H1 (cell line): ENCODE measurements at regions not wholly inside any gene's neighbourhood (a gene's known extent, or its start where the extent isn't known, plus 50 kb on each side); places are given as distances from the start of the nearest gene placed in this dataset.

Source experiments
- CTCF ChIA-PET: fragments of 300-600 bp; sonication (Branson Sonifier 250); formaldehyde crosslinking; loops from one replicate; lab custom pipeline; 2021; ENCODE audit not compliant: partially characterized antibody; lab: Charles Lee
- POLR2A ChIA-PET: fragments of 300-600 bp; sonication (Branson Sonifier 250); formaldehyde crosslinking; loops from one replicate; lab custom pipeline; 2021; ENCODE audit warnings: inconsistent platforms; ENCODE audit not compliant: partially characterized antibody; lab: Charles Lee
- DNase-seq, 2 experiments: peaks; one replicate each; pipeline versions ENCODE4 v3.0.0 to v3.0.0-alpha.2; 2010 to 2022; ENCODE audit warnings: low spot score in 2 of 2, low read depth in 1 of 2, mixed read lengths in 1 of 2
- FAIRE-seq: peaks from 2 replicates; lab custom pipeline; 2011; peaks lifted over from hg19 to GRCh38; lab: Jason Lieb, UNC
- H2AFZ ChIP-seq: 2 replicates; pipeline ENCODE4 v1.8.1; 2012; ENCODE audit warnings: low read length, inconsistent platforms
- H2AK5ac ChIP-seq: 2 replicates; pipeline ENCODE4 v1.6.1; 2013; ENCODE audit warnings: low read depth, low read length
- H2BK120ac ChIP-seq: replicated peaks from 2 replicates; pipeline ENCODE3; 2013; ENCODE audit warnings: low read depth, low read length, inconsistent platforms
- H2BK12ac ChIP-seq: 2 replicates; pipeline ENCODE4 v1.6.1; 2013; ENCODE audit warnings: low read depth, low read length
- H2BK15ac ChIP-seq: 2 replicates; pipeline ENCODE4 v1.6.1; 2013; ENCODE audit warnings: low read length
- H2BK20ac ChIP-seq: 2 replicates; pipeline ENCODE4 v1.6.1; 2013; ENCODE audit warnings: low read length
- H2BK5ac ChIP-seq: 2 replicates; pipeline ENCODE4 v1.6.1; 2013; ENCODE audit warnings: low read depth, low read length
- H3K14ac ChIP-seq: 2 replicates; pipeline ENCODE4 v1.6.1; 2013; ENCODE audit warnings: inconsistent platforms; ENCODE audit not compliant: insufficient read length
- H3K18ac ChIP-seq: 2 replicates; pipeline ENCODE4 v1.6.1; 2013; ENCODE audit warnings: low read length; ENCODE audit errors: extremely low read depth
- H3K23ac ChIP-seq: 2 replicates; pipeline ENCODE4 v1.6.1; 2013; ENCODE audit warnings: inconsistent platforms; ENCODE audit not compliant: insufficient read length
- H3K23me2 ChIP-seq: 2 replicates; pipeline ENCODE4 v1.6.1; 2013; ENCODE audit warnings: low read depth, low read length
- H3K27ac ChIP-seq: 2 replicates; pipeline ENCODE4 v1.6.1; 2011; ENCODE audit warnings: low read depth, low read length, inconsistent platforms
- H3K27me3 ChIP-seq, 4 experiments: replicated peaks in 1 of 4; 1 replicate in 1 of 4; 2 replicates in 3 of 4; pipeline versions ENCODE4 v1.6.1 to v1.8.1; 2011 to 2013; ENCODE audit warnings: low read length in 3 of 4, mild to moderate bottlenecking in 3 of 4, inconsistent platforms in 2 of 4, mixed read lengths in 2 of 4, moderate library complexity in 1 of 4; ENCODE audit not compliant: control insufficient read depth in 3 of 4, insufficient read depth in 3 of 4; ENCODE audit errors: extremely low read depth in 1 of 4
- H3K36me3 ChIP-seq, 4 experiments: 2 replicates each; pipeline versions ENCODE4 v1.6.1 to v1.8.1; 2011 to 2013; ENCODE audit warnings: mild to moderate bottlenecking in 4 of 4, low read length in 3 of 4, moderate library complexity in 2 of 4, control low read depth in 1 of 4, inconsistent platforms in 1 of 4; ENCODE audit not compliant: insufficient read depth in 4 of 4, control insufficient read depth in 2 of 4
- H3K4ac ChIP-seq: replicated peaks from 2 replicates; pipeline ENCODE3; 2013; ENCODE audit warnings: low read length, low read depth, mixed read lengths, inconsistent platforms; ENCODE audit not compliant: insufficient read length
- H3K4me1 ChIP-seq, 4 experiments: replicated peaks in 1 of 4; 1 replicate in 1 of 4; 2 replicates in 3 of 4; pipeline versions ENCODE4 v1.6.1 to v1.8.1; 2011 to 2013; ENCODE audit warnings: low read length in 3 of 4, inconsistent platforms in 2 of 4, mixed read lengths in 1 of 4; ENCODE audit not compliant: insufficient read depth in 4 of 4, control insufficient read depth in 3 of 4
- H3K4me2 ChIP-seq, 2 experiments: 2 replicates each; pipeline versions ENCODE4 v1.6.1 to v1.8.1; 2011 to 2013; ENCODE audit warnings: low read depth in 2 of 2, low read length in 2 of 2, control low read depth in 1 of 2, inconsistent platforms in 1 of 2, mild to moderate bottlenecking in 1 of 2; ENCODE audit not compliant: insufficient read depth in 1 of 2
- H3K4me3 ChIP-seq, 4 experiments: fragments of 200-600, 300-600 bp in 1 of 4; sonication (generic), shearing (Covaris generic), sonication (Bioruptor Twin) in 1 of 4; 2 replicates each; pipeline versions ENCODE4 v1.5.1 to v1.8.1; 2011 to 2016; ENCODE audit warnings: low read length in 4 of 4, low read depth in 3 of 4, control low read depth in 2 of 4, inconsistent platforms in 2 of 4, mild to moderate bottlenecking in 2 of 4, mixed read lengths in 1 of 4, moderate library complexity in 1 of 4; ENCODE audit not compliant: insufficient read depth in 2 of 4; ENCODE audit errors: extremely low read depth in 1 of 4
- H3K56ac ChIP-seq: replicated peaks from 2 replicates; pipeline ENCODE3; 2013; ENCODE audit warnings: low read depth, mild to moderate bottlenecking, mixed read lengths, low read length, inconsistent platforms; ENCODE audit not compliant: insufficient read length
- H3K79me1 ChIP-seq: 2 replicates; pipeline ENCODE4 v1.6.1; 2013; ENCODE audit warnings: low read depth, low read length, control low read depth
- H3K79me2 ChIP-seq, 2 experiments: 2 replicates each; pipeline versions ENCODE4 v1.6.1 to v1.8.1; 2012 to 2013; ENCODE audit warnings: low read length in 2 of 2, mild to moderate bottlenecking in 2 of 2, inconsistent platforms in 1 of 2; ENCODE audit not compliant: insufficient read depth in 2 of 2, control insufficient read depth in 1 of 2
- H3K9ac ChIP-seq, 4 experiments: replicated peaks in 1 of 4; 1 replicate in 1 of 4; 2 replicates in 3 of 4; pipeline versions ENCODE4 v1.6.1 to v1.8.1; 2011 to 2013; ENCODE audit warnings: low read depth in 3 of 4, low read length in 3 of 4, control low read depth in 2 of 4, mild to moderate bottlenecking in 2 of 4, moderate library complexity in 2 of 4, inconsistent platforms in 1 of 4; ENCODE audit errors: extremely low read depth in 1 of 4
- H3K9me3 ChIP-seq, 2 experiments: 2 replicates each; pipeline versions ENCODE4 v1.6.1 to v1.8.1; 2012 to 2013; ENCODE audit warnings: mild to moderate bottlenecking in 2 of 2, moderate library complexity in 2 of 2, control low read depth in 1 of 2, inconsistent platforms in 1 of 2, low read depth in 1 of 2, low read length in 1 of 2, mixed read lengths in 1 of 2; ENCODE audit not compliant: insufficient read depth in 2 of 2
- H4K20me1 ChIP-seq, 2 experiments: replicated peaks in 1 of 2; 2 replicates each; pipeline versions ENCODE3 to v1.8.1; 2011 to 2013; ENCODE audit warnings: inconsistent platforms in 2 of 2, low read length in 2 of 2, mild to moderate bottlenecking in 1 of 2; ENCODE audit not compliant: insufficient read depth in 2 of 2, control insufficient read depth in 1 of 2
- H4K5ac ChIP-seq: 2 replicates; pipeline ENCODE4 v1.6.1; 2013; ENCODE audit warnings: low read length, low read depth, mixed read lengths, inconsistent platforms; ENCODE audit not compliant: insufficient read length
- H4K8ac ChIP-seq: 2 replicates; pipeline ENCODE4 v1.8.0; 2013; ENCODE audit warnings: mild to moderate bottlenecking, moderate library complexity, low read length, inconsistent platforms; ENCODE audit not compliant: insufficient read depth; ENCODE audit errors: extremely low read depth
- H4K91ac ChIP-seq: replicated peaks from 2 replicates; pipeline ENCODE3; 2013; ENCODE audit warnings: low read length, mixed read lengths, inconsistent platforms; ENCODE audit not compliant: insufficient read length
- BRCA1 ChIP-seq: IDR thresholded peaks from 2 replicates; pipeline ENCODE4 v1.6.1; 2012; ENCODE audit warnings: low read depth, low read length, improper control_type of control experiment
- CBX5 ChIP-seq: fragments of 300-800, 300-1000 bp; sonication (generic); IDR thresholded peaks from 2 replicates; pipeline ENCODE4 v1.7.1; 2016; ENCODE audit warnings: antibody characterized with exemption, low read length, low read depth
- CBX8 ChIP-seq: fragments of 300-800, 300-1000 bp; sonication (generic); IDR thresholded peaks from 2 replicates; pipeline ENCODE4 v1.7.1; 2016; ENCODE audit warnings: low read depth, low read length, borderline replicate concordance
- CHD1 ChIP-seq: IDR thresholded peaks from 2 replicates; pipeline ENCODE4 v1.6.1; 2012; ENCODE audit warnings: low read depth, low read length, improper control_type of control experiment
- CREB1 ChIP-seq: IDR thresholded peaks from 2 replicates; pipeline ENCODE4 v1.6.1; 2012; ENCODE audit warnings: inconsistent platforms
- EGR1 ChIP-seq: IDR thresholded peaks from 2 replicates; pipeline ENCODE4 v1.6.1; 2011; ENCODE audit warnings: low read depth, low read length, borderline replicate concordance
- HDAC2 ChIP-seq, 2 experiments: fragments of 300-600 bp in 1 of 2; sonication (generic) in 1 of 2; IDR thresholded peaks; 2 replicates each; pipeline ENCODE4 v1.6.1; 2011 to 2012; ENCODE audit warnings: low read depth in 2 of 2, low read length in 2 of 2, mild to moderate bottlenecking in 2 of 2, moderate library complexity in 2 of 2, borderline replicate concordance in 1 of 2, inconsistent platforms in 1 of 2
- KDM5A ChIP-seq: fragments of 200-600 bp; IDR thresholded peaks from 2 replicates; pipeline ENCODE4 v1.7.1; 2012; ENCODE audit warnings: mild to moderate bottlenecking, low read length, inconsistent platforms, mixed read lengths
- NANOG ChIP-seq: IDR thresholded peaks from 2 replicates; pipeline ENCODE4 v1.6.1; 2011; ENCODE audit warnings: low read length, low read depth, mild to moderate bottlenecking, inconsistent platforms; ENCODE audit not compliant: insufficient read depth, poor library complexity, severe bottlenecking
- NRF1 ChIP-seq: IDR thresholded peaks from 2 replicates; pipeline ENCODE4 v1.6.1; 2011; ENCODE audit warnings: mild to moderate bottlenecking, low read depth, low read length, improper control_type of control experiment
- RNF2 ChIP-seq: fragments of 200-900, 300-1000 bp; sonication (generic); IDR thresholded peaks from 2 replicates; pipeline ENCODE4 v1.7.1; 2016; ENCODE audit warnings: borderline replicate concordance, low read depth, mild to moderate bottlenecking, antibody characterized with exemption, low read length; ENCODE audit not compliant: poor library complexity, severe bottlenecking; ENCODE audit errors: missing control alignments
- RXRA ChIP-seq: IDR thresholded peaks from 2 replicates; pipeline ENCODE4 v1.6.1; 2011; ENCODE audit warnings: low read depth, mild to moderate bottlenecking, low read length, moderate library complexity; ENCODE audit not compliant: insufficient read depth
- SIRT6 ChIP-seq: IDR thresholded peaks from one replicate; pipeline ENCODE4 v1.7.1; 2012; ENCODE audit warnings: low read length, inconsistent platforms
- TAF7 ChIP-seq: optimal IDR thresholded peaks from 2 replicates; pipeline ENCODE3; 2011; ENCODE audit warnings: low read depth, mild to moderate bottlenecking, inconsistent platforms, low read length, moderate library complexity, borderline replicate concordance
- TBP ChIP-seq: IDR thresholded peaks from 2 replicates; pipeline ENCODE4 v1.6.1; 2011; ENCODE audit warnings: low read depth, low read length, improper control_type of control experiment
- YY1 ChIP-seq: IDR thresholded peaks from 2 replicates; pipeline ENCODE4 v1.6.1; 2011; ENCODE audit warnings: low read depth, mild to moderate bottlenecking, low read length
- WGBS, 2 experiments: shearing (Covaris generic) in 1 of 2; methylation state at CpG; one replicate each; pipeline versions ENCODE4 v1.1.6 to v1.1.7; 2013 to 2015; ENCODE audit warnings: low lambda C conversion rate in 2 of 2, mixed read lengths in 2 of 2, inconsistent platforms in 1 of 2, low coverage in 1 of 2, missing lambda C conversion rate in 1 of 2; ENCODE audit not compliant: insufficient replicate concordance in 2 of 2, insufficient coverage in 1 of 2, insufficient read length in 1 of 2; ENCODE audit errors: extremely low coverage in 1 of 2, missing lambda C conversion rate in 1 of 2; 5-methylcytosine and 5-hydroxymethylcytosine counted together

DNA sequence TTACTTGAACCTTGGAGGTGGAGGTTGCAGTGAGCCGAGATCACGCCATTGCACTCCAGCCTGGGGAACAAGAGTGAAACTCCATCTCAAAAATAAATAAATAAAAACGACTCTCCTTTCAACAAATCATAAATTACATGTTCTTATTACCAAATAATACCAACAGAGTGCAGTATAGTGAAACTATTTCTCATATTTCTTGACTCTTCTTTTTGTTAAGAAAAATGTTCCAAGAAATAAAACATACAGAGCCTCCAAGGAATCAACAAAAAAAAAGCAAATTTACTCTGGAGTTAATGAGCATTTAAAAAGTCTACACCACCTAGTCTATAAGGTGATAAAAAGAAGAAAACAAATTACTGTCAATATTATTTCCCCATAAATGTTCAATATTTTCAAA, 188.8 kb downstream of the KLF12 start:
- H3K18ac ChIP-seq, result no peak overlapping the region
- H3K4me3 ChIP-seq, result no peak overlapping the region
- no peak overlapping the region for H3K4me2 ChIP-seq
- H4K91ac ChIP-seq, result no peak overlapping the region
- no peaks in the 10 kb centered on the region for H3K9me3 ChIP-seq
- no peaks in the 10 kb centered on the region for H4K20me1 ChIP-seq
- H3K14ac ChIP-seq, result no peak overlapping the region
- no peak overlapping the region for H2AFZ ChIP-seq
- H3K4me1 ChIP-seq, result peaks cover 0 to 4% (median 0%) of the 10 kb centered on the region in 4 experiments; a peak in 1 of 7 replicates
- no peaks in the 10 kb centered on the region for H3K36me3 ChIP-seq
- no peak overlapping the region for H3K27ac ChIP-seq
- TF ChIP-seq TBP, result no peak
- no peak for TF ChIP-seq NRF1
- no peak for TF ChIP-seq CREB1
- no peak for TF ChIP-seq TAF7
- no peak for TF ChIP-seq CBX5
- no peak for TF ChIP-seq HDAC2 (IDR thresholded peaks at IDR 0.05; ENCODE audit: borderline replicate concordance in 1 of 2, low read depth in 2 of 2, low read length in 2 of 2)
- TF ChIP-seq EGR1, result no peak
- no peak for TF ChIP-seq NANOG
- TF ChIP-seq RXRA, result no peak
- TF ChIP-seq YY1, result no peak
- no peak for TF ChIP-seq SIRT6
- no peak for TF ChIP-seq KDM5A
- TF ChIP-seq CHD1, result no peak
- TF ChIP-seq RNF2, result no peak
- TF ChIP-seq BRCA1, result no peak
- no peak for TF ChIP-seq CBX8
- TF ChIP-seq, all 59 proteins: peak for 0
- H3K79me1 ChIP-seq, result no peaks in the 10 kb centered on the region
- ChIA-PET POLR2A (no interaction called here), CTCF (interaction anchor here (1.2 kb wide), 1 partner anchor 343 kb away, joined by 3 read pairs; no protein-coding TSS in a partner anchor)
- no peaks in the 10 kb centered on the region for H3K23me2 ChIP-seq
- no peak overlapping the region for H3K4ac ChIP-seq
- H2AK5ac ChIP-seq, result no peak overlapping the region
- 95 to 100% methylated on average over 1 to 3 of the region's 3 CpGs for WGBS, 2 experiments
- FAIRE-seq (no peak), DNase-seq (no peak)
- no peak overlapping the region for H2BK20ac ChIP-seq
- no peak overlapping the region for H2BK15ac ChIP-seq
- H3K56ac ChIP-seq, result no peak overlapping the region
- no peak overlapping the region for H2BK5ac ChIP-seq
- no peak overlapping the region for H2BK12ac ChIP-seq
- H3K79me2 ChIP-seq, result no peaks in the 10 kb centered on the region
- H2BK120ac ChIP-seq, result no peak overlapping the region
- no peak overlapping the region for H4K8ac ChIP-seq
- no peaks in the 10 kb centered on the region for H3K27me3 ChIP-seq
- H4K5ac ChIP-seq, result no peak overlapping the region
- H3K23ac ChIP-seq, result no peak overlapping the region
- H3K9ac ChIP-seq, result no peak overlapping the region
